GDM1 (cell line): ENCODE measurements at regions not wholly inside any gene's neighbourhood (a gene's known extent, or its start where the extent isn't known, plus 50 kb on each side); places are given as distances from the start of the nearest gene placed in this dataset.
"Not testable (repeated sequence)": the region's sequence is repeated elsewhere in the genome, so short reads cannot be mapped to it uniquely, and the experiment has no call there.

Experiments used
- DNase-seq: peaks from one replicate; lab custom pipeline; 2025; lab: John Stamatoyannopoulos, UW

GRCh38 chr20:8990770-8991169 is 78.1 kb upstream of the PLCB4 start:
- no peak for DNase-seq

GRCh38 chr20:8994045-8994444 is 74.8 kb upstream of the PLCB4 start:
- peak; percentile 13 for DNase-seq

DNA sequence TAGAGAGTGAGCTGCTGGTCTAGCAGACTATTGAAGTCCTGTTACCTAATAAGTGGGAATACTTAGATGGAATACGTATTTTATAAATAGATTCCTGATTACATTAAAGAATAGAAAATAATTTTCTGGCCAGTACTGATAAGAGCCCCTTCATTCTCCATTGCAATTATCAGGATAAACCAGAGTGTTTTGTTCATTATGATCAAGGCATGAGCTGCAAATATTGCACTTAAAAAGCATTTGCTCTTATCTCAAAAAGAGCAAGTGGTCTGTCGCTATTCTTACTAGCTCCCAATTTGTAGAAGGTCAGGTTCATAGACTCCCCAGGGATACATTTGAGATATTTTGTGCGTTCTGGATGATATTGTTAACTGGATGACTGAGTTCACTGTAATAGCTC is 73.1 kb upstream of the PLCB4 start:
- no peak for DNase-seq

DNA sequence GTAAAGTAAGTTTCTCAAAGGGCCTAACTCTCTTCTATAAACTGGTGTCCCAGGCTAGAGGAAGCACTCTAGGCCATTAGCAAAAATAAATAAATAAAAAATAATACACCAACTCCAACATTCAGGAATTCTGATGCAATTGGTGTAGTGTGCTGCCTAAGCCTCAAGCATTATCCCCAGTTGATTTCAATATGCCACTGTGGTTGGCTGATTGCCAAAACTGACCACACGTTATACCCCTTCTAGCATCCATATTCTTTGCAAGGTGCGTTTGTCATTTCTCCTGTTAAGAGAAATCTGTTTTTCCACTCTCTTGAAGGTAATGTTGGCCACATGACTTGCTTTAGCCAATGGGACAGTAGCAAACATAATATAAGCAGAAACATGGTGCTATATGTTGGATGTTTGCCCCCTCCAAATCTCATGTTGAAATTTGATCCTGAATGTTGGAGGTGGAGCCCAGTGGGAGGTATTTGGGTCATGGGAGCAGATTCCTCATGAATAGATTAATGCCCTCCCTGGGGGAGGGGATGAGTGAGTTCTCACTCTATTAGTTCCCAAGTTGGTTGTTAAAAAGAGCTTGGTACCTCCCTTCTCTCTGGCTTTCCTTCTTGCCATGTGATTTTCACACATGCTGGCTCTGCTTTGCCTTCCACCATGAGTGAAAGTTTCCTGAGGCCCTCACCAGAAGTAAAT is 71.9 kb upstream of the PLCB4 start:
- DNase-seq, result no peak

GRCh38 chr20:8997701-8998117 is 71.2 kb upstream of the PLCB4 start:
- DNase-seq, result no peak

GRCh38 chr20:9011121-9011520 is 57.8 kb upstream of the PLCB4 start:
- no peak for DNase-seq

- not testable (repeated sequence) for DNase-seq
Measured at GRCh38 chr20:9015232-9015983, 53.5 kb upstream of the PLCB4 start.

DNA sequence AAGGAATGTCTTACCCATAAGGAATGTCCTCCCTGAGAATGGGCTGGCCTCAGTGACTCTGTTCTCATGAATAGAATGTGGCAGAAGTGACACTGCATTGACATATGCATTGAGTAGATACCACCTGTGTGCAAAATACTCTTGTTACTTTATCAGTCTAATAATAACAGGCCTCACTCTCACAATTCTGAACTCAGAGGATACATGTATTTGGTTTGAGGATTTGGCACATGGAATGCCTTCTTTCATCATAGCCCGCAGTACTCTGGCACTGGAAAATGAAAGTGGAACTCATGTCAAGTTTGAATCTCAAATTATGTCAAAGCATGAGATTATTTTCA is 52.9 kb upstream of the PLCB4 start:
- DNase-seq, result no peak

- no peak for DNase-seq
Measured at GRCh38 chr20:9018346-9018745, 50.5 kb upstream of the PLCB4 start.
